ENCODE measurements at regions not wholly inside any gene's neighbourhood (a gene's known extent, or its start where the extent isn't known, plus 50 kb on each side); places are given as distances from the start of the nearest gene placed in this dataset.

- H4K5ac ChIP-seq (ENCODE audit: insufficient read length, low read depth, low read length), result no peak overlapping the region
- H3K4me1 ChIP-seq (replicated peaks in 1 of 4; ENCODE audit: control insufficient read depth in 3 of 4, insufficient read depth in 4 of 4, low read length in 3 of 4), result no peaks in the 10 kb centered on the region
- no peak overlapping the region for H3K18ac ChIP-seq (ENCODE audit: extremely low read depth, low read length)
- ChIA-PET CTCF (ENCODE audit: partially characterized antibody) (interaction anchor here (1.4 kb wide), 1 partner anchor 203 kb away, joined by 3 read pairs; no protein-coding TSS in a partner anchor), POLR2A (ENCODE audit: partially characterized antibody) (no interaction called here)
- no peak overlapping the region for H3K27ac ChIP-seq (ENCODE audit: low read depth, low read length)
- no peak overlapping the region for H3K14ac ChIP-seq (ENCODE audit: insufficient read length)
- H3K56ac ChIP-seq (replicated peaks; ENCODE audit: insufficient read length, low read depth, low read length), result no peak overlapping the region
- no peak overlapping the region for H3K9ac ChIP-seq (replicated peaks in 1 of 4; ENCODE audit: extremely low read depth in 1 of 4, low read depth in 3 of 4, low read length in 3 of 4)
- H2AFZ ChIP-seq (ENCODE audit: low read length), result no peak overlapping the region
- H2BK5ac ChIP-seq (ENCODE audit: low read depth, low read length), result no peak overlapping the region
- no peaks in the 10 kb centered on the region for H3K36me3 ChIP-seq (ENCODE audit: control insufficient read depth in 2 of 4, insufficient read depth in 4 of 4, low read length in 3 of 4)
- no peak overlapping the region for H4K8ac ChIP-seq (ENCODE audit: extremely low read depth, insufficient read depth, low read length)
- H2BK15ac ChIP-seq (ENCODE audit: low read length), result no peak overlapping the region
- no peak overlapping the region for H2BK20ac ChIP-seq (ENCODE audit: low read length)
- no peak overlapping the region for H2AK5ac ChIP-seq (ENCODE audit: low read depth, low read length)
- 82% methylated on average over 3 of the region's 3 CpGs; no CpG with 5 or more reads in 1 of the 2 experiments for WGBS, 2 experiments (ENCODE audit: extremely low coverage in 1 of 2, insufficient coverage in 1 of 2, insufficient read length in 1 of 2, insufficient replicate concordance in 2 of 2, low coverage in 1 of 2, low lambda C conversion rate in 2 of 2, missing lambda C conversion rate in 1 of 2)
- no peak for DNase-seq (ENCODE audit: low read depth in 1 of 2, low spot score in 2 of 2)
- no peaks in the 10 kb centered on the region for H3K27me3 ChIP-seq (replicated peaks in 1 of 4; ENCODE audit: control insufficient read depth in 3 of 4, extremely low read depth in 1 of 4, insufficient read depth in 3 of 4, low read length in 3 of 4)
- no peaks in the 10 kb centered on the region for H4K20me1 ChIP-seq (replicated peaks in 1 of 2; ENCODE audit: control insufficient read depth in 1 of 2, insufficient read depth in 2 of 2, low read length in 2 of 2)
- no peak overlapping the region for H2BK12ac ChIP-seq (ENCODE audit: low read depth, low read length)
- H3K23me2 ChIP-seq (ENCODE audit: low read depth, low read length), result no peaks in the 10 kb centered on the region
- no peaks in the 10 kb centered on the region for H3K79me1 ChIP-seq (ENCODE audit: low read depth, low read length)
- H3K4me2 ChIP-seq (ENCODE audit: insufficient read depth in 1 of 2, low read depth in 2 of 2, low read length in 2 of 2), result no peak overlapping the region
- H4K91ac ChIP-seq (replicated peaks; ENCODE audit: insufficient read length, low read length), result no peak overlapping the region
- H3K9me3 ChIP-seq (ENCODE audit: insufficient read depth in 2 of 2, low read depth in 1 of 2, low read length in 1 of 2), result no peaks in the 10 kb centered on the region
- H3K79me2 ChIP-seq (ENCODE audit: control insufficient read depth in 1 of 2, insufficient read depth in 2 of 2, low read length in 2 of 2), result no peaks in the 10 kb centered on the region
- no peak overlapping the region for H2BK120ac ChIP-seq (replicated peaks; ENCODE audit: low read depth, low read length)
- no peak overlapping the region for H3K4me3 ChIP-seq (ENCODE audit: extremely low read depth in 1 of 4, insufficient read depth in 2 of 4, low read depth in 3 of 4, low read length in 4 of 4)
- no peak overlapping the region for H3K23ac ChIP-seq (ENCODE audit: insufficient read length)
- FAIRE-seq, result no peak
- no peak overlapping the region for H3K4ac ChIP-seq (replicated peaks; ENCODE audit: insufficient read length, low read depth, low read length)
- TF ChIP-seq RBBP5 (IDR thresholded peaks at IDR 0.05; ENCODE audit: borderline replicate concordance, low read depth, low read length) (no peak), EP300 (IDR thresholded peaks at IDR 0.05; ENCODE audit: borderline replicate concordance in 1 of 2, low read depth in 2 of 2, low read length in 2 of 2) (no peak), RAD21 (IDR thresholded peaks at IDR 0.05 in 1 of 2, conservative IDR thresholded peaks at IDR 0.05 in 1 of 2; ENCODE audit: low read depth in 2 of 2, low read length in 2 of 2) (no peak), ASH2L (IDR thresholded peaks at IDR 0.05; ENCODE audit: low read length) (no peak), TBP (IDR thresholded peaks at IDR 0.05; ENCODE audit: low read depth, low read length) (no peak), KDM5A (IDR thresholded peaks at IDR 0.05; ENCODE audit: low read length) (no peak), POLR2A (IDR thresholded peaks at IDR 0.05; ENCODE audit: control extremely low read depth in 1 of 2, low read depth in 2 of 2, low read length in 2 of 2) (no peak), CEBPB (IDR thresholded peaks at IDR 0.05; ENCODE audit: low read depth, low read length) (no peak)
Measured at GRCh38 chr1:218995091-218995665, 178.5 kb upstream of the LYPLAL1 start.
